Endothelial cell of umbilical vein (primary cell): ENCODE measurements at regions not wholly inside any gene's neighbourhood (a gene's known extent, or its start where the extent isn't known, plus 50 kb on each side); places are given as distances from the start of the nearest gene placed in this dataset.

ENCODE experiments used
- CTCF ChIP-seq, 2 donors: IDR thresholded peaks; 1 replicate in 1 of 2; 2 replicates in 1 of 2; pipeline ENCODE4 v1.5.1; 2011; ENCODE audit warnings: low read length in 2 of 2, mild to moderate bottlenecking in 2 of 2, moderate library complexity in 2 of 2, control low read depth in 1 of 2, inconsistent platforms in 1 of 2, low read depth in 1 of 2; ENCODE audit not compliant: insufficient read depth in 1 of 2; ENCODE audit errors: extremely low read depth in 1 of 2
- EZH2 ChIP-seq: IDR thresholded peaks from 2 replicates; pipeline ENCODE4 v1.6.1; 2012; ENCODE audit warnings: borderline replicate concordance, low read depth, mild to moderate bottlenecking, moderate library complexity, low read length, inconsistent platforms; ENCODE audit not compliant: severe bottlenecking
- FOS ChIP-seq: IDR thresholded peaks from 2 replicates; pipeline ENCODE4 v1.6.1; 2011; ENCODE audit warnings: mild to moderate bottlenecking, low read length, moderate library complexity, borderline replicate concordance; ENCODE audit not compliant: insufficient read depth
- GATA2 ChIP-seq: IDR thresholded peaks from 2 replicates; pipeline ENCODE4 v1.7.0; 2011; ENCODE audit warnings: low read depth, mild to moderate bottlenecking, moderate library complexity, mixed read lengths, low read length; ENCODE audit not compliant: insufficient read length, insufficient read depth
- JUN ChIP-seq: IDR thresholded peaks from 2 replicates; pipeline ENCODE4 v1.6.1; 2011; ENCODE audit warnings: borderline replicate concordance, low read depth; ENCODE audit not compliant: insufficient read length, insufficient read depth
- MAX ChIP-seq: IDR thresholded peaks from 2 replicates; pipeline ENCODE4 v1.6.1; 2011; ENCODE audit not compliant: insufficient read depth, insufficient read length
- MYC ChIP-seq: IDR thresholded peaks from one replicate; pipeline ENCODE4 v1.6.1; 2011; ENCODE audit warnings: mild to moderate bottlenecking, low read depth, low read length
- POLR2A ChIP-seq: IDR thresholded peaks from 2 replicates; pipeline ENCODE4 v1.6.1; 2012; ENCODE audit warnings: low read depth, mild to moderate bottlenecking, control low read depth, low read length
- POLR2AphosphoS5 ChIP-seq: IDR thresholded peaks from 2 replicates; pipeline ENCODE4 v1.6.1; 2012; ENCODE audit warnings: low read depth, mild to moderate bottlenecking, control low read depth, low read length, moderate library complexity; ENCODE audit not compliant: insufficient read depth

- TF ChIP-seq CTCF (IDR thresholded peaks at IDR 0.05; ENCODE audit: extremely low read depth in 1 of 2, insufficient read depth in 1 of 2, low read depth in 1 of 2, low read length in 2 of 2), result no peak
- no peak for TF ChIP-seq POLR2AphosphoS5
- TF ChIP-seq POLR2A, result no peak
- TF ChIP-seq MYC, result no peak
- TF ChIP-seq EZH2, result no peak
- no peak for TF ChIP-seq JUN
- TF ChIP-seq MAX, result no peak
- no peak for TF ChIP-seq GATA2
- TF ChIP-seq FOS, result no peak
Observed at GRCh38 chr4:164615964-164616363, 138.0 kb upstream of the SMIM31 start.
